DMS 273 (cell line): ENCODE measurements at regions not wholly inside any gene's neighbourhood (a gene's known extent, or its start where the extent isn't known, plus 50 kb on each side); places are given as distances from the start of the nearest gene placed in this dataset.

Experiments used
- DNase-seq: peaks from one replicate; lab custom pipeline; 2025; ENCODE audit not compliant: unreplicated experiment; lab: John Stamatoyannopoulos, UW

- DNase-seq = no peak
Observed at GRCh38 chr7:156191090-156191489, 378.8 kb upstream of the SHH start.

DNA sequence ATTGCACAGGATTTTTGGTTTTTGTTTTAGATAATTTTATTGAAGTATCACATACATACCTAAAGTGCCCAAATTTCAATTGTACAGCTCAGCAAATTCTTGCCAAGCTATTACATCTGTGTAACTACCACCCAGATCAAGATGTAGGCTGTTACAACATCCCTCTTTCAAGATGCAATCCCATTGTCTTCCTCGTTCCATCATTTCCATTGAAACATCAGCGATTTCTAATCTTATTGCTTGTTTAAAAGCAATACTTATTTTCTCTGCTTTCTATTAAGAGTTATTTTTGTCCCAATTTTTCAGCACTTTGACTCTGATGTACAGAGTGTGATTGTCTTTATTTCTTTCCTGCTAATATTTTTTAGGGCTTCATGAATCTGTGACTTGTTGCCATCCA lies 372.8 kb upstream of the SHH start:
- no peak for DNase-seq

DNA sequence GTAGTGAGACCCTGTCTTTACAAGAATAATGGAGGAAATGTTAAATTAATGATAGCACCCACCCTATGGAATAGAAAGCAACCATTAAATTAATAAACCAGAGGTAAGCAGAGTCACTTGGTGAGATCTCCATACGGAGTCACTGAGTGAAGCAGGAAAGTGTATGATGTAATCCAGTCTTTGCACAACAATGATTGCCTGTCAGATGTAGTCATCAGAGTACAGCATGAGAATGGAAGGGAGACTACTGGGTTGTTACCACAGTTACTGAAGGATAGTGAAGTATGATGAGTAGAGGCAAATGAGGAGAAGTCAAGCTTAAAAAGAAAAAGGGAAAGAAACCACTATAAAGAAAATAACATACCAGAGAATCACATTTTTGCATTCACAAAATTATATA lies 371.9 kb upstream of the SHH start:
- no peak for DNase-seq

DNA sequence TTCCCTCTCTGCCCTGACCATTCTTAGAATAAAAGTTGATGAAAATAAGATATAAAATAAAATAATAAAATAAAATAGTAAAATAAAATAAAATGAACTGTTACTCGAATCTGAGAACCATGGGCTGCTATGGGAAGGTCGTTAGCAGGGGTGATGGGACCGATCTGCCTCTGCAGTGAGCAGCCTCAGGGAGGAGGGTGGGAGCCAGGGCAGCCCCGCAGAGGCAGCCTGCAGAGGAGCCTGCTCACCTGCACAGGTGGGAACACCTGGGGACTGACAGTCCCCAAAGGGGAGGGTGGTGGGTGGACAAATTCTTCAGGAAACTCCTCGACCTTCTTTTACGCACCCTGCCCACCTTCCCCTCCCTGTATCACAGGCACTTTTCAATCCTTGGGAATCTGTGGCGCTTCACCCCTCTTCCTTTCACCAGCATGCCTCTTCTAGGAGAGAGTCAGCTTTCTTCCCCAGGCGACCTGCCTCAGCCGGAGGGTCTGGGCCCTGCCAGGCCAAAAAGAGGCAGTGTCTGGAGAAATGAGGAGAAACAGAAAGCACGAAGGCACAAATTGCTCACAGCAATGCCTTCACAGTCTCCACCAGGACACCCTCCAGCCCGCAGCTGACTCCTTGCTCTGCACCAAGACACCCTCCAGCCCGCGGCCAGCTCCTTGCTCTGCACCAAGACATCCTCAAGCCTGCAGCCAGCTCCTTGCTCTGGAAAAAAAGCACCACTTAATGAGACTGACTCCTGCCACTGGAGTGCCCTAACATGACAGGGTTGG lies 368.4 kb upstream of the SHH start:
- DNase-seq = no peak

GRCh38 chr7:156179872-156180390 lies 367.7 kb upstream of the SHH start:
- no peak for DNase-seq

- no peak for DNase-seq
Observed at GRCh38 chr7:156178857-156179256, 366.6 kb upstream of the SHH start.

- DNase-seq = no peak
Observed at GRCh38 chr7:156178214-156178613, 366.0 kb upstream of the SHH start.

- DNase-seq = no peak
Observed at GRCh38 chr7:156177422-156178055, 365.3 kb upstream of the SHH start.

- DNase-seq = no peak
Observed at GRCh38 chr7:156176039-156176438, 363.8 kb upstream of the SHH start.

GRCh38 chr7:156175003-156175402 lies 362.7 kb upstream of the SHH start:
- DNase-seq = no peak

GRCh38 chr7:156174428-156174827 lies 362.2 kb upstream of the SHH start:
- no peak for DNase-seq

GRCh38 chr7:156173748-156174353 lies 361.6 kb upstream of the SHH start:
- no peak for DNase-seq

DNA sequence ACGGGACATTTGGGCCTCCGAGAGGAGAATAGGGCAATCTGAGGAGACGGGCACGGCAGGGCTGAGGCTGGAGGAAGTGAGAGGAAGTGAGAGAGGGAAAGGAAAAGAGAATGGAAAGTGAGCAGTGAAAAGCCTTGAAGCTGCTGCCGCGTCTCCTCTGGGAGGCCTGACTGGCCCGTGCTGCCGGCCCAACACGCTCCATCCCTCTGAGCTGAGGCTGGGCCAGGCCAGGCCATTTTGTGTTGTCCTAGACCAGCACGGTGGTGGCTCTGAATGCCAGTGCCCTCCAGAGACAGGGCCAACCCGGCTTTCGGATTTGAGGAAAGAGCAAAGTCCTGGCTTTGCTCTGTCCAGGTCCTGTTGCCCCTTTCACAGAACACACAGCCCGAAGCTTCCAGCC lies 361.1 kb upstream of the SHH start:
- DNase-seq = no peak

DNA sequence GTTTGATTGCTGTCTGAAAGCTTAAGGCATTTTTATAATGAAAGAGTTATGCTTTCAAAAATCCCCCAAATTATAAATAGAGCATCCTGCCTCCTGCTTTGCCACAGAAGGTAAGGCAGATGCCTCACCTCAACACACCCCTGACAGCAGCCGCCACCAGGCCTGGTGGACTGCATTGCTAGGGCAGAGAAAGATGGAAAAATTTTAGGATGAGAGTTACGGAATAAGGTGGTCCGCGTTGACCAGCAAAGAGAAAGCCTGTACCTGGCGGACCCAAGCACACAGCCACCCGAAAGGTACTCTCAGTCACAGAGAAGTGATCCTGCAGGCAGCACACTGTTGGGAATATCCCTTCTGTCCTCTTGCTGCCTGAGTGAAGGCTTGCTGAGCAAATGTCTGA lies 360.4 kb upstream of the SHH start:
- DNase-seq = no peak

DNA sequence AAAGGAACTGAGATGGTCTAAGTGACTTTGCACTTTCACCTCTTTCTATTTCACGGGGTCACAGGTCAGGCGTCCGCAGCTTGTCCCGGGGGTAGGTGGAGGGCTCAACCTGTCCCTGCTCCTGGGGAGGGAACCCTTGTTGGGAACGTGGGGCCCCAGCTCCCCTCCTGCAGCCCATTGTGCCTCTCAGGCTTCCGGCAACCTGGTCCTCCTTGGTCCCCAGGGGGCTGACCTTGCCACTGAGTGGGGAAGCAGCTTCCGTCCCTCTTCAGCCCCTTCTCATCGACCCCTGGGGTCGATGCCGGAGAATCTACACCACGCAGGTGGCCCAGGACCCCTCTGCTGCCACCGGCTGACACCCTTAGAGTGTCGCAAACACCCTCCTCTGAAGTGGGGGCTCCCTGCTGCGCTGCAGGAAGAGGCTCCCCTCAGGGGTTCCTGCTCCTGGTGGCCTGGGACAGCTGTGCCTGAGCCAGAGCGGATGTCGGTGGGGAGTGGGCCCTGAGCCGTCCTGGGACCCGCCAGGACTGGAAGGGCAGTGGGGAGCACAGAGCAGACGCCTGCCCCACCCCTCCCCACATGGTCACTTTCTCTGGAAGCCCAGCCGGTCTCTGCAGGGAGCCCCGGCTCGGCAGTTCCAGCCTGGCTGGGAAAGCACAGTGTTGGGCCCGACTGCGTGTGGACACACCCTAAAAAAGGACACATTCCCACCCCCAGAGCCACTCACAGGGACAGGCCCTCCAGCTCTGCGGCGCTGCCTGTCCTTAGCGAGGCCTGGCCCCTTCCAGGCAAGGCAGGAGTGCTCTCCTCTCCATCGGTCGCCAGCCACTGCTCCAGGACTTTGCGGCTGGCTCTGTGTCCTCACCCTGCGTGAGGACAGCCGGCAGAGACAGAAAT lies 357.5 kb upstream of the SHH start:
- DNase-seq = no peak

GRCh38 chr7:156168434-156168833 lies 356.2 kb upstream of the SHH start:
- no peak for DNase-seq

GRCh38 chr7:156167987-156168386 lies 355.7 kb upstream of the SHH start:
- DNase-seq = no peak

DNA sequence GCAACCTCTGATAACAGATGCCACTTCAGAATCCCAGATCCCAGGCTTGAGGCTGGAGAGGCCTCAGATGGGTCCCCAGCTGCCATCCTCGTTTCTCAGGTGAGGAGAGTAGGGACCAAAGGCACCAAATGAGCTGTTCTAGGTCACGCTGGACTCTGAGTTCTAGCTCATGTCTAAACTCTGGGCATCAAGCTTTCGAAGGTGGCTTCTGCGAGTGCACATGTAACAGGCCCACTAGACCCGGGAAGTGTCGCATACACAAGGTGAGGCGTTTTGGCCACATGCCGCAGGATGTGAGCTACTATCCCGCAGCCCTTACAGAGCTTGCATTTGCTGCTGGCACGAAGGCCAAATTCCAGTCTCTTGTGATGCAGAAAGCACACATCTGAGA lies 355.1 kb upstream of the SHH start:
- DNase-seq = no peak

GRCh38 chr7:156166692-156167416 lies 354.6 kb upstream of the SHH start:
- DNase-seq = no peak

- no peak for DNase-seq
Observed at GRCh38 chr7:156163747-156164146, 351.5 kb upstream of the SHH start.

- no peak for DNase-seq
Observed at GRCh38 chr7:156162451-156162850, 350.2 kb upstream of the SHH start.
